T-helper 1 cell treated with Interleukin-12 subunit alpha and Interleukin-12 subunit beta and Interleukin-4 antibody, amounts not matched to agents 30 ng/mL and 1 ng/mL, for 36 hours (primary cell): ENCODE measurements at regions not wholly inside any gene's neighbourhood (a gene's known extent, or its start where the extent isn't known, plus 50 kb on each side); places are given as distances from the start of the nearest gene placed in this dataset.
"Not testable (repeated sequence)": the region's sequence is repeated elsewhere in the genome, so short reads cannot be mapped to it uniquely, and the experiment has no call there.

Experiments
- intact Hi-C: fragments of 100-400 bp; cut with micrococcal nuclease; formaldehyde crosslinking; loops from one replicate; pipeline ENCODE4 v1.15.1; 2024

- intact Hi-C loops = no loop called here
Measured at GRCh38 chr4:74543983-74544382, 99.0 kb downstream of the AREG start.

- intact Hi-C loops = no loop called here
Measured at GRCh38 chr4:74544655-74545361, 99.9 kb downstream of the AREG start.

DNA sequence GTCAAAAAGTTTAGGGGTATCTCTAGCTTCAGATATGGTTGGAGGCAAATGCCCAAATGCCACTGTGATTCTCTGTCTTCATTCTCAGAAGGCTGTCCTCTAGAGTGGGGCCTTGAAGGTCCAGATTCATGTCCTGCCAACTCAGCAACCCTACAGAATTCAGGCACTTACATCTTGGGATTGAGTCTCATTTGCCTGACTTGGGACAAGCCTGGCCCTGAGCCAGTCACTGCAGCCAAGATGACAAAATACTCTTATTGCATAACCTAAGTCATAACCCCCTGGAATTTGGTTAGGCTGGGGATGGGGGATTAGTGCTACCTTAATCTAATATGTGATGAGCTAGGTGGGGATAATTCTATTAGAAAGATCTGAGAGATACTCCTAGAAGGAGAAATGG is 100.5 kb downstream of the AREG start:
- intact Hi-C loops = no loop called here

GRCh38 chr4:74546057-74546456 is 101.1 kb downstream of the AREG start:
- intact Hi-C loops = no loop called here

DNA sequence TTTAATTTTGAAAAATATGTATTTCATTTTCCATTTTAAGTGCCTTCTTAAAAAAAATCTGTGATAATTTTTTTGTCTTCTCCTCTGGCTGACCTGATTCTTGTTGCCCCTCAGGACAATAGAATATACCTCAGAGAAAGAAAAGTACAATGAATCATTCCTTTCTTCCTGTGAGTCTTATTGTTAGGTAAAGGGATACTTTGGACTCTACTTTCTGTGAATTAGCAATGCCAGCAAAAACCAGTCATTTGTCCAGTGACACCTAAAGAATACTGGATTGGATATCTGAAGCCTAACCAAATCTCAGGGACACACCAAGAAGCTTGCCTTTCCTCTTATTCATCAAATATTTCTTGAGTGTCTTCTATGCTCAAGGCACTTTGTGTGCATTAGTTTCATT is 102.1 kb downstream of the AREG start:
- intact Hi-C loops = no loop called here

DNA sequence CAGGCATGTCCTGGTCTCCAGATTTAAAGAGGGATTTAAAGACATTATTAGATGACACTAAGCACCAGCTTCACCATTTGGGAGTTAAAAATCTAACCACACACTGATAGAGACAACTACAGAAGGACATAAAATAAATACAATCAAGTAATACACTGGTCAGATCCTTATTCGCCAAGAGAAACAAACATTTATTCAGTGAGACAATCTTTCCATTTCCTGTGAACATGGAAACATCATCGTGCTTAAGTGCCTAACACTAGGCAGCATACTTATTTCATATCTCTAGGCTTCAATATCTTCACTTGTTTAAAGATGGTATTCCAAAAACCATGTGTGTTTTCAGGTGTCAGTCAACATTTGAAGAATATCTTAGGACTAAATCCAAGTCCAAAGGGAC is 103.6 kb downstream of the AREG start:
- intact Hi-C loops = no loop called here

GRCh38 chr4:74549936-74550335 is 105.0 kb downstream of the AREG start:
- intact Hi-C loops = no loop called here

DNA sequence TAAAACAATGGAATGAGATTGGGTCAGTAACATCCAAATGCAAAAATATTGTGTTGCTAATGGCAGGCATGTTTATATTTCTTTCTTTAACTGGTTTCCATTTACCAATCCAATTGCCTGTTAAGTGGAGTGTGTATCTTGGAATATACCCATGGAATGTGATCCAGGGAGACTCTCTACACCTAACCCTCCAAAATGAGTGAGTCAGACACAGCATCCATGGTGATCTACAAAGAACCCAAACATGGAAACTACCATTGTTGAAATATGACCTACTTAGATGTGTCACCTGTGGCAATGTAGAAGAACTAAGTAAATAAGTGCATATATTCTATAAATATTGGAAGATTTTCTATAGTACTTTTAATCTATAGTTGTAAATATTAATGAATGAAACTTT is 110.3 kb downstream of the AREG start:
- intact Hi-C loops = no loop called here

GRCh38 chr4:74555843-74556242 is 110.9 kb downstream of the AREG start:
- intact Hi-C loops = no loop called here

GRCh38 chr4:74559853-74560252 is 114.9 kb downstream of the AREG start:
- intact Hi-C loops = loop anchor here (5.0 kb wide), 1 partner anchor 823 kb away; no protein-coding TSS in a partner anchor

- intact Hi-C loops = no loop called here
Measured at GRCh38 chr4:74567981-74568380, 123.0 kb downstream of the AREG start.

GRCh38 chr4:74570095-74570494 is 125.2 kb downstream of the AREG start:
- intact Hi-C loops = no loop called here

GRCh38 chr4:74578329-74578728 is 133.4 kb downstream of the AREG start:
- intact Hi-C loops = no loop called here

DNA sequence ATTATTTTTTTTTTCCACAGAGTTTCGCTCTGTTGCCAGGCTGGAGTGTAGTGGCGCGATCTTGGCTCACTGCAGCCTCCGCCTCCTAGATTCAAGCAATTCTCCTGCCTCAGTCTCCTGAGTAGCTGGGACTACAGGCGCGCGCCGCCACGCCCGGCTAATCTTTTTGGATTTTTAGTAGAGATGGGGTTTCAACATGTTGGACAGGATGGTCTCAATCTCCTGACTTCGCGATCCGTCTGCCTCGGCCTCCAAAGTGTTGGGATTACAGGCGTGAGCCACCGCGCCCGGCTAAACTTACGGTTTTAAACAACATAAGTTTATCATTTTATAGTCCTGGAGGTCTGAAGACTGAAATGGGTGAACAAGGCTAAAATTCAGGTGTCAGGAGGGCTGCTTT is 133.9 kb downstream of the AREG start:
- intact Hi-C loops = not testable (repeated sequence)

DNA sequence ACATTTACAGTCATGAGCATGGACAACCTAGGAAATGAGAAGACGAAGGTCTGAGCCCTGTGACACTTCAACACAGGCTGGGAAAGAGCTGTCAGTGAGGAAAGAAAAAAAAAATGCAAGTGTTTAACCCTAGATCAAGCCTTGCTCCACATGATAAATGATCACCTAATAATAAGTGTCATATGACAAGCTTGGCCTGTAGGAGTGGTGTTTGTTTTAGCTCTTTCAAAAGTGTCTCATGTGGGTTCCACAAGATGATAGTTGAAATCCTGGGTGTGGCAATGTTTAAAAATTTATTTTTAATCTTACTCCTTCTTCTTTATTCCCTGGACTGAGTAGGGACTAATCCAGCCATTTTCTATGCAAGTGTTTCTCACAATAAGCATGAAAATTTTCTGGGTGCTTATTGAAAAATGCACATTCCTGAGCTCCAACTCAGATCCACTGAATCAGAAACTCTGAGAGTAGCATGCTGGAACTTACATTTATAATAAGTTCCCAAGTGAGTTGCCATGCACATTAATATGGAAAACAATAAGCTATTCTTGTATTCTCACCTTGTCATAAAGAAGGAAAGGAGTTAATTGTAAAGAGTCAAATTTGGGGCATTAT is 138.3 kb downstream of the AREG start:
- intact Hi-C loops = no loop called here

GRCh38 chr4:74583757-74584156 is 138.8 kb downstream of the AREG start:
- intact Hi-C loops = no loop called here

GRCh38 chr4:74588350-74588749 is 143.4 kb downstream of the AREG start:
- intact Hi-C loops = no loop called here

DNA sequence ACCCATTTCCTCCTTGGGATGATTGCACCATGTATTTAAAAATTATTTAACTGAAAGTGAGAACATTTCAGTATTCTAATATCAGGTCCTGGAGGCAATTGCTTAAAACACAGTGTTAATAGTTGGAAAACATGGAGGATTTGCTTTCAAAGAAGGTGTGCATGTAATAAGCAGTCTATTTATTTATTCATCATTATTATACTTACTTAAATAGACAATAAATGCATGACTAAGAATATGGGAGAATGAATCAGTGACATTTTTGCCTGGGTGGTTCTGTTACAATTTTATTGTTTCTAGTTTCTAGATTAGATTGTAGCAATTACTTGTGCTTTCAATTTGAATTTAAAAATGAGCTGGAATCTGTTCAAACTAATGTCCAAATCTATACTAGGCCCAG is 145.5 kb downstream of the AREG start:
- intact Hi-C loops = no loop called here

GRCh38 chr4:74598611-74599325 is 153.8 kb downstream of the AREG start:
- intact Hi-C loops = no loop called here

GRCh38 chr4:74603186-74603585 is 158.2 kb downstream of the AREG start:
- intact Hi-C loops = no loop called here

GRCh38 chr4:74608151-74608949 is 163.4 kb downstream of the AREG start:
- intact Hi-C loops = no loop called here

GRCh38 chr4:74610491-74610890 is 165.6 kb downstream of the AREG start:
- intact Hi-C loops = no loop called here
